ENCODE measurements at regions not wholly inside any gene's neighbourhood (a gene's known extent, or its start where the extent isn't known, plus 50 kb on each side); places are given as distances from the start of the nearest gene placed in this dataset.

- CTCF ChIA-PET (ENCODE audit: partially characterized antibody), result interaction anchor here (1.9 kb wide), 1 partner anchor 17 kb away, joined by 4 read pairs; no protein-coding TSS in a partner anchor
- no peak overlapping the region for H4K8ac ChIP-seq (ENCODE audit: extremely low read depth, insufficient read depth, low read length)
Measured at GRCh38 chr16:65936096-65936495, 430.4 kb upstream of the CDH5 start.

More at GRCh38 chr16:65936096-65936495, 430.4 kb upstream of the CDH5 start:
- no peak overlapping the region for H4K5ac ChIP-seq (ENCODE audit: insufficient read length, low read depth, low read length)
- no peaks in the 10 kb centered on the region for H3K27me3 ChIP-seq (replicated peaks in 1 of 4; ENCODE audit: control insufficient read depth in 3 of 4, extremely low read depth in 1 of 4, insufficient read depth in 3 of 4, low read length in 3 of 4)
- no peak overlapping the region for H3K4ac ChIP-seq (replicated peaks; ENCODE audit: insufficient read length, low read depth, low read length)
- H3K4me2 ChIP-seq (ENCODE audit: insufficient read depth in 1 of 2, low read depth in 2 of 2, low read length in 2 of 2), result no peak overlapping the region
- no peaks in the 10 kb centered on the region for H3K9me3 ChIP-seq (ENCODE audit: insufficient read depth in 2 of 2, low read depth in 1 of 2, low read length in 1 of 2)
- H3K14ac ChIP-seq (ENCODE audit: insufficient read length), result no peak overlapping the region
- 88% methylated on average over 2 of the region's 2 CpGs; no CpG with 5 or more reads in 1 of the 2 experiments for WGBS, 2 experiments (ENCODE audit: extremely low coverage in 1 of 2, insufficient coverage in 1 of 2, insufficient read length in 1 of 2, insufficient replicate concordance in 2 of 2, low coverage in 1 of 2, low lambda C conversion rate in 2 of 2, missing lambda C conversion rate in 1 of 2)
- H3K18ac ChIP-seq (ENCODE audit: extremely low read depth, low read length), result no peak overlapping the region
- TF ChIP-seq E2F6 (IDR thresholded peaks at IDR 0.05) (no peak), PHF8 (conservative IDR thresholded peaks at IDR 0.05; ENCODE audit: low read depth, low read length) (no peak), SP2 (IDR thresholded peaks at IDR 0.05; ENCODE audit: low read length) (no peak), SP1 (IDR thresholded peaks at IDR 0.05; ENCODE audit: low read depth, low read length) (no peak), EZH2 (IDR thresholded peaks at IDR 0.05; ENCODE audit: low read depth, low read length, severe bottlenecking) (no peak), CBX8 (IDR thresholded peaks at IDR 0.05; ENCODE audit: borderline replicate concordance, low read depth, low read length) (no peak), CBX5 (IDR thresholded peaks at IDR 0.05; ENCODE audit: low read depth, low read length) (no peak), KDM5A (IDR thresholded peaks at IDR 0.05; ENCODE audit: low read length) (no peak)
- DNase-seq (ENCODE audit: low read depth in 1 of 2, low spot score in 2 of 2) (no peak), FAIRE-seq (no peak)
- POLR2A ChIA-PET (ENCODE audit: partially characterized antibody), result no interaction called here
- H3K4me1 ChIP-seq (replicated peaks in 1 of 4; ENCODE audit: control insufficient read depth in 3 of 4, insufficient read depth in 4 of 4, low read length in 3 of 4), result no peaks in the 10 kb centered on the region
- H3K23ac ChIP-seq (ENCODE audit: insufficient read length), result no peak overlapping the region
- H2BK20ac ChIP-seq (ENCODE audit: low read length), result no peak overlapping the region
- no peaks in the 10 kb centered on the region for H4K20me1 ChIP-seq (replicated peaks in 1 of 2; ENCODE audit: control insufficient read depth in 1 of 2, insufficient read depth in 2 of 2, low read length in 2 of 2)
- no peak overlapping the region for H2BK12ac ChIP-seq (ENCODE audit: low read depth, low read length)
- no peak overlapping the region for H4K91ac ChIP-seq (replicated peaks; ENCODE audit: insufficient read length, low read length)
- H2AFZ ChIP-seq (ENCODE audit: low read length), result no peak overlapping the region
- no peak overlapping the region for H2AK5ac ChIP-seq (ENCODE audit: low read depth, low read length)
- no peak overlapping the region for H2BK120ac ChIP-seq (replicated peaks; ENCODE audit: low read depth, low read length)
- no peak overlapping the region for H2BK5ac ChIP-seq (ENCODE audit: low read depth, low read length)
- H3K79me2 ChIP-seq (ENCODE audit: control insufficient read depth in 1 of 2, insufficient read depth in 2 of 2, low read length in 2 of 2), result no peaks in the 10 kb centered on the region
- H3K4me3 ChIP-seq (ENCODE audit: extremely low read depth in 1 of 4, insufficient read depth in 2 of 4, low read depth in 3 of 4, low read length in 4 of 4), result no peak overlapping the region
- H3K27ac ChIP-seq (ENCODE audit: low read depth, low read length), result no peak overlapping the region
- no peaks in the 10 kb centered on the region for H3K36me3 ChIP-seq (ENCODE audit: control insufficient read depth in 2 of 4, insufficient read depth in 4 of 4, low read length in 3 of 4)
- H3K9ac ChIP-seq (replicated peaks in 1 of 4; ENCODE audit: extremely low read depth in 1 of 4, low read depth in 3 of 4, low read length in 3 of 4), result no peak overlapping the region
- H3K23me2 ChIP-seq (ENCODE audit: low read depth, low read length), result no peaks in the 10 kb centered on the region
- H2BK15ac ChIP-seq (ENCODE audit: low read length), result no peak overlapping the region
- no peak overlapping the region for H3K56ac ChIP-seq (replicated peaks; ENCODE audit: insufficient read length, low read depth, low read length)
- no peaks in the 10 kb centered on the region for H3K79me1 ChIP-seq (ENCODE audit: low read depth, low read length)

Data from H1 (cell line).